Sigmoid colon (tissue), 4 donors: ENCODE measurements at regions not wholly inside any gene's neighbourhood (a gene's known extent, or its start where the extent isn't known, plus 50 kb on each side); places are given as distances from the start of the nearest gene placed in this dataset.

Experiments
- CTCF ChIP-seq, 4 experiments: fragments of 450-650 bp in 3 of 4; fragments of 200-600 bp in 1 of 4; IDR thresholded peaks; one replicate each; pipeline ENCODE4 v1.5.1; 2016 to 2019; ENCODE audit warnings: antibody characterized with exemption in 4 of 4, mild to moderate bottlenecking in 3 of 4, moderate library complexity in 2 of 4
- POLR2A ChIP-seq, 2 donors: fragments of 450-650 bp; IDR thresholded peaks; one replicate each; pipeline ENCODE4 v1.6.1; 2016; ENCODE audit warnings: antibody characterized with exemption in 2 of 2, mild to moderate bottlenecking in 2 of 2, moderate library complexity in 2 of 2
- POLR2AphosphoS5 ChIP-seq, 4 donors: sonication (generic); formaldehyde crosslinking; IDR thresholded peaks; one replicate each; pipeline ENCODE4 v1.6.1; 2017; ENCODE audit warnings: antibody characterized with exemption in 4 of 4

DNA sequence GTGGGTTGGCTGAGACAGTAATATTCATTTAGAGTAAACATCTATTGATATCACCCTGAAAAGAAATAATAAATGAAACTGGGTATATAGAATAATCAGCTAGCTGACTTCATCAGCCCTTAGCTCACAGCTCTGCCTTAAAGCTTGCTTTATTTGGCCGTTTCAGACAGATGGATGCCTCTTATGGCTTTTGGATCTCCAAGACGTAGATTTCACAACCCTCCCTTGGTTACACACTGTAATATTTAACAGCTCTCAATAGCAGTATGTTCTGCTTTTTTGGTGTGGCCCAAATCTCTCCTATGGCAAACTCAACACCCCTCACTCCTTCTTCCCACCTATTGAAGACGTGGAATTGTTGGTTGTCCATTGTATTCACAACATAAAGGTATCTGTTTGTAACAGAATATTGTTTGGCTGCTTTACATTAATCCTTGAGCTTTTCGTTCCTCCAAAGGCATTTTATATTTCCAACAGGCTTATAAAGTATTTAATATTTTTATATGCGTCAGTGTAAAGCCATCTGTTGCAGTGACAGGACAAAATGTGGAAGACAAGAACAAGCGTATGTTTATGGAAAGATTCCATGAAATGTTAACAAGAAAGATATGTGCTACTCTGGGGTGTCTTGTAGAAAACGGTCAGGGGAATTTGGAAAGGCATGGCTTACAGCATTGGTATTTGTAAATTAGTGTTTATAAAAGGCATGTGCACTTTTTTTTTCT lies 837.0 kb upstream of the RBFOX1 start:
- no peak for TF ChIP-seq POLR2A (IDR thresholded peaks at IDR 0.05)
- TF ChIP-seq CTCF (IDR thresholded peaks at IDR 0.05) = no peak
- TF ChIP-seq POLR2AphosphoS5 (IDR thresholded peaks at IDR 0.05) = no peak
